HepG2 (cell line): ENCODE measurements at regions not wholly inside any gene's neighbourhood (a gene's known extent, or its start where the extent isn't known, plus 50 kb on each side); places are given as distances from the start of the nearest gene placed in this dataset.

Experiments
- ATAC-seq: fragments of 200-7000 bp; cut with Tn5 transposase; 3 replicates; pipeline ENCODE4 v1.9.1; 2020; ENCODE audit warnings: mild to moderate bottlenecking, moderate library complexity
- BruUV-seq: library from RNA; stranded (reverse); fragments of 400-500 nt; replicated peaks from 2 replicates; lab custom pipeline; 2021; lab: Mats Ljungman, UMichigan
- CTCF ChIA-PET: fragments of 300-600 bp; formaldehyde crosslinking; extraction: SDS; loops from one replicate; lab custom pipeline; 2021; ENCODE audit warnings: low total read pairs, inconsistent platforms, low intra/inter-chr PET ratio; lab: Yijun Ruan, JAX
- POLR2A ChIA-PET: fragments of 350-600 bp; sonication (Branson Sonifier 250); formaldehyde crosslinking; loops from one replicate; lab custom pipeline; 2020; ENCODE audit warnings: antibody characterized with exemption, inconsistent platforms; lab: Yijun Ruan, JAX
- DNase-seq: peaks from one replicate; pipeline ENCODE4 v3.0.0-alpha.2; 2015; ENCODE audit warnings: low spot score
- FAIRE-seq: peaks from 3 replicates; lab custom pipeline; 2011; peaks lifted over from hg19 to GRCh38; lab: Jason Lieb, UNC
- H2AFZ ChIP-seq: one replicate; pipeline ENCODE4 v1.6.1; 2011; ENCODE audit warnings: low read length, inconsistent platforms
- H3K27ac ChIP-seq: fragments of 300-600 bp; 3 replicates; pipeline ENCODE4 v1.8.0; 2011; ENCODE audit warnings: mixed run types, mild to moderate bottlenecking, mixed read lengths, low read length, inconsistent platforms; ENCODE audit not compliant: insufficient read depth; ENCODE audit errors: extremely low read length
- H3K27me3 ChIP-seq, 2 experiments: fragments of 200-600 bp in 1 of 2; 2 replicates in 1 of 2; 3 replicates in 1 of 2; pipeline versions ENCODE4 v1.6.0 to v1.8.0; 2011; ENCODE audit warnings: low read length in 2 of 2, mild to moderate bottlenecking in 2 of 2, moderate library complexity in 2 of 2, inconsistent platforms in 1 of 2; ENCODE audit not compliant: insufficient read depth in 2 of 2, control insufficient read depth in 1 of 2
- H3K36me3 ChIP-seq, 2 experiments: fragments of 200-600 bp in 1 of 2; replicated peaks in 1 of 2; 2 replicates in 1 of 2; 3 replicates in 1 of 2; pipeline versions ENCODE4 v1.5.1 to v1.8.0; 2011; ENCODE audit warnings: low read length in 2 of 2, inconsistent platforms in 1 of 2; ENCODE audit not compliant: insufficient read depth in 2 of 2, control insufficient read depth in 1 of 2
- H3K4me1 ChIP-seq: 2 replicates; pipeline ENCODE4 v1.5.1; 2012; ENCODE audit warnings: low read length, inconsistent platforms; ENCODE audit not compliant: insufficient read depth
- H3K4me2 ChIP-seq: 2 replicates; pipeline ENCODE4 v1.6.0; 2011; ENCODE audit warnings: low read depth, low read length, inconsistent platforms
- H3K4me3 ChIP-seq, 3 experiments: fragments of 200-600 bp in 1 of 3; sonication (generic), shearing (Covaris generic) in 1 of 3; replicated peaks in 1 of 3; 2 replicates each; pipeline ENCODE4 v1.5.1; 2011 to 2016; ENCODE audit warnings: low read length in 3 of 3, inconsistent platforms in 2 of 3, low read depth in 2 of 3, mild to moderate bottlenecking in 2 of 3, control low read depth in 1 of 3, mixed read lengths in 1 of 3; ENCODE audit not compliant: insufficient read depth in 1 of 3
- H3K79me2 ChIP-seq: one replicate; pipeline ENCODE4 v1.6.1; 2011; ENCODE audit warnings: low read length, inconsistent platforms; ENCODE audit not compliant: insufficient read depth
- H3K9ac ChIP-seq: 2 replicates; pipeline ENCODE4 v1.6.0; 2011; ENCODE audit warnings: mild to moderate bottlenecking, low read depth, low read length, inconsistent platforms; ENCODE audit not compliant: insufficient read depth
- H3K9me3 ChIP-seq: 2 replicates; pipeline ENCODE4 v1.5.1; 2012; ENCODE audit warnings: mild to moderate bottlenecking, low read length
- H4K20me1 ChIP-seq: 2 replicates; pipeline ENCODE4 v1.6.0; 2011; ENCODE audit warnings: inconsistent platforms, mild to moderate bottlenecking, low read length, moderate library complexity; ENCODE audit not compliant: insufficient read depth
- ATF1 ChIP-seq: IDR thresholded peaks from 2 replicates; pipeline ENCODE4 v1.6.1; 2016; ENCODE audit warnings: mild to moderate bottlenecking, control low read depth
- BHLHE40 ChIP-seq: IDR thresholded peaks from 2 replicates; pipeline ENCODE4 v1.6.1; 2011; ENCODE audit warnings: low read length, improper control_type of control experiment
- MAFF ChIP-seq: IDR thresholded peaks from 2 replicates; pipeline ENCODE4 v1.6.1; 2011; ENCODE audit warnings: low read depth, low read length, improper control_type of control experiment
- MAFK ChIP-seq, 2 experiments: IDR thresholded peaks in 1 of 2; conservative IDR thresholded peaks in 1 of 2; 2 replicates each; pipeline ENCODE4 v1.6.1; 2011; ENCODE audit warnings: improper control_type of control experiment in 2 of 2, low read length in 2 of 2
- PHF20 ChIP-seq: sonication (generic); formaldehyde crosslinking; IDR thresholded peaks from 2 replicates; pipeline ENCODE4 v1.5.0; 2020; ENCODE audit warnings: mild to moderate bottlenecking, missing genetic modification reagents
- TFDP2 ChIP-seq: sonication (generic); formaldehyde crosslinking; IDR thresholded peaks from 2 replicates; pipeline ENCODE4 v1.4.0; 2020; ENCODE audit warnings: missing genetic modification reagents
- ZBTB7A ChIP-seq: sonication (generic); formaldehyde crosslinking; IDR thresholded peaks from 2 replicates; pipeline ENCODE4 v1.8.0; 2022; ENCODE audit warnings: mild to moderate bottlenecking, missing genetic modification reagents
- ZNF260 ChIP-seq: sonication (generic); formaldehyde crosslinking; IDR thresholded peaks from 2 replicates; pipeline ENCODE4 v1.4.0; 2020; ENCODE audit warnings: missing genetic modification reagents, low read depth, mild to moderate bottlenecking, borderline replicate concordance
- ZNF317 ChIP-seq: sonication (generic); formaldehyde crosslinking; IDR thresholded peaks from 2 replicates; pipeline ENCODE4 v1.5.0; 2020; ENCODE audit warnings: mild to moderate bottlenecking, missing genetic modification reagents
- ZNF441 ChIP-seq: sonication (generic); formaldehyde crosslinking; IDR thresholded peaks from 2 replicates; pipeline ENCODE4 v1.7.0; 2021; ENCODE audit warnings: missing genetic modification reagents, borderline replicate concordance
- ZNF547 ChIP-seq: sonication (generic); formaldehyde crosslinking; IDR thresholded peaks from 2 replicates; pipeline ENCODE4 v1.5.1; 2020; ENCODE audit warnings: mild to moderate bottlenecking, missing genetic modification reagents
- ZNF589 ChIP-seq: sonication (generic); formaldehyde crosslinking; conservative IDR thresholded peaks from 2 replicates; pipeline ENCODE4 v1.8.0; 2022; ENCODE audit warnings: mild to moderate bottlenecking, moderate library complexity, missing genetic modification reagents
- ZNF674 ChIP-seq: sonication (generic); formaldehyde crosslinking; IDR thresholded peaks from 2 replicates; pipeline ENCODE4 v1.5.0; 2020; ENCODE audit warnings: low read depth, mild to moderate bottlenecking, missing genetic modification reagents
- ZNF775 ChIP-seq: sonication (generic); formaldehyde crosslinking; IDR thresholded peaks from 2 replicates; pipeline ENCODE4 v1.4.0; 2020; ENCODE audit warnings: missing genetic modification reagents, mild to moderate bottlenecking, moderate library complexity, borderline replicate concordance
- ZNF83 ChIP-seq: sonication (generic); formaldehyde crosslinking; IDR thresholded peaks from 2 replicates; pipeline ENCODE4 v1.4.0; 2020; ENCODE audit warnings: missing genetic modification reagents, mild to moderate bottlenecking, borderline replicate concordance
- WGBS: methylation state at CpG from one replicate; pipeline ENCODE4 v1.1.6; 2017; ENCODE audit warnings: low lambda C conversion rate; 5-methylcytosine and 5-hydroxymethylcytosine counted together
- in situ Hi-C: cut with HindIII; loops from 2 replicates; pipeline ENCODE4 v1.10.0; 2017; ENCODE audit warnings: low pct_unique_long_range_greater_than_20kb; ENCODE audit not compliant: extremely low pct_ligation_motif_present
- intact Hi-C: fragments of 100-400 bp; cut with micrococcal nuclease; formaldehyde crosslinking; loops from one replicate; pipeline ENCODE4 v1.10.0; 2022; ENCODE audit not compliant: unreplicated experiment

GRCh38 chr2:83006961-83007360 lies 1452.1 kb downstream of the SUCLG1 start:
- CTCF ChIA-PET: no interaction called here
- H3K36me3 ChIP-seq: no peaks in the 10 kb centered on the region

GRCh38 chr2:83003555-83003954 lies 1455.5 kb downstream of the SUCLG1 start:
- BruUV-seq: no TSS peak
- intact Hi-C loops (no loop called here), in situ Hi-C loops (no loop called here)
- Histone ChIP-seq H3K4me3 (no peak overlapping the region), H3K79me2 (no peaks in the 10 kb centered on the region), H3K36me3 (no peaks in the 10 kb centered on the region), H2AFZ (no peak overlapping the region), H3K4me1 (no peaks in the 10 kb centered on the region), H3K9me3 (peaks cover 32% of the 10 kb centered on the region), H3K9ac (no peak overlapping the region), H3K27me3 (no peaks in the 10 kb centered on the region), H3K27ac (no peak overlapping the region), H3K4me2 (no peak overlapping the region), H4K20me1 (no peaks in the 10 kb centered on the region)
- POLR2A ChIA-PET: no interaction called here
- WGBS: 75% methylated on average over 2 of the region's 2 CpGs
- DNase-seq: no peak
- FAIRE-seq: no peak
- no peak for ATAC-seq
- CTCF ChIA-PET: no interaction called here
- no peak for TF ChIP-seq ZNF317 (CRISPR knock-in tag)
- TF ChIP-seq ZNF260 (CRISPR knock-in tag): no peak
- peak; percentile 52 to 82; a peak in 3 of 4 replicates for TF ChIP-seq MAFK (conservative IDR thresholded peaks at IDR 0.05 in 1 of 2, IDR thresholded peaks at IDR 0.05 in 1 of 2; ENCODE audit: low read length in 2 of 2)
- no peak for TF ChIP-seq ZNF83 (CRISPR knock-in tag)
- TF ChIP-seq TFDP2 (CRISPR knock-in tag): no peak
- no peak for TF ChIP-seq ZNF589 (CRISPR knock-in tag)
- peak; percentile 66 for TF ChIP-seq MAFF

More at GRCh38 chr2:83006961-83007360, 1452.1 kb downstream of the SUCLG1 start:
- ATAC-seq: no peak
- H3K27me3 ChIP-seq: no peaks in the 10 kb centered on the region
- H3K4me3 ChIP-seq: no peak overlapping the region
- H3K9ac ChIP-seq: no peak overlapping the region
- H3K4me1 ChIP-seq: peaks cover under 1% of the 10 kb centered on the region; the same call in 1 of the 2 replicates
- DNase-seq: no peak
- BruUV-seq: no TSS peak
- no peak overlapping the region for H2AFZ ChIP-seq
- POLR2A ChIA-PET: no interaction called here
- TF ChIP-seq ZNF775: no peak
- no peak for TF ChIP-seq BHLHE40
- no peak for TF ChIP-seq PHF20
- no peak for TF ChIP-seq ATF1 (CRISPR knock-in tag)
- TF ChIP-seq ZNF674: no peak
- no peak for TF ChIP-seq ZNF547 (CRISPR knock-in tag)
- TF ChIP-seq ZBTB7A (CRISPR knock-in tag): no peak
- no peak for TF ChIP-seq ZNF441 (CRISPR knock-in tag)
- H3K4me2 ChIP-seq: no peak overlapping the region
- no peaks in the 10 kb centered on the region for H4K20me1 ChIP-seq
- intact Hi-C loops (no loop called here), in situ Hi-C loops (no loop called here)
- 7% methylated on average over 2 of the region's 2 CpGs for WGBS
- FAIRE-seq: no peak
- peaks cover 40% of the 10 kb centered on the region for H3K9me3 ChIP-seq
- H3K79me2 ChIP-seq: no peaks in the 10 kb centered on the region
- no peak overlapping the region for H3K27ac ChIP-seq
